ENCODE measurements at regions not wholly inside any gene's neighbourhood (a gene's known extent, or its start where the extent isn't known, plus 50 kb on each side); places are given as distances from the start of the nearest gene placed in this dataset.

- Histone ChIP-seq H3K27me3 (ENCODE audit: control insufficient read depth in 2 of 2, insufficient read depth in 2 of 2, low read length in 2 of 2) (no peaks in the 10 kb centered on the region), H3K9ac (ENCODE audit: insufficient read depth in 1 of 2, low read depth in 2 of 2, low read length in 2 of 2) (no peak overlapping the region), H3K36me3 (ENCODE audit: control insufficient read depth, insufficient read depth, low read length) (no peaks in the 10 kb centered on the region), H3K79me2 (ENCODE audit: control insufficient read depth, insufficient read depth, low read length) (no peaks in the 10 kb centered on the region), H2AFZ (ENCODE audit: low read depth, low read length) (no peak overlapping the region), H3K4me3 (no peak overlapping the region), H3K4me1 (replicated peaks in 1 of 2; ENCODE audit: control insufficient read depth in 2 of 2, insufficient read depth in 2 of 2, low read length in 2 of 2) (no peaks in the 10 kb centered on the region), H3K4me2 (ENCODE audit: insufficient read depth, low read length) (no peak overlapping the region), H3K9me3 (replicated peaks; ENCODE audit: control insufficient read depth, insufficient read depth, low read depth, low read length) (no peaks in the 10 kb centered on the region), H3K9me1 (ENCODE audit: control insufficient read depth, insufficient read depth, low read length) (no peaks in the 10 kb centered on the region), H3K27ac (ENCODE audit: extremely low read depth, low read depth, low read length) (no peak overlapping the region), H4K20me1 (replicated peaks; ENCODE audit: control insufficient read depth, insufficient read depth, low read length) (no peaks in the 10 kb centered on the region)
- FAIRE-seq (no peak), ATAC-seq (no peak), DNase-seq (ENCODE audit: extremely low read depth in 1 of 4, low spot score in 3 of 4) (no peak)
- no TSS peak for BruUV-seq (replicated peaks)
- ChIA-PET CTCF (ENCODE audit: low intra/inter-chr PET ratio) (no interaction called here), POLR2A (no interaction called here)
- no peak for TF ChIP-seq MXI1 (IDR thresholded peaks at IDR 0.05; ENCODE audit: low read depth, low read length)
- no peak for TF ChIP-seq ELK1 (CRISPR knock-in tag; IDR thresholded peaks at IDR 0.05)
- in situ Hi-C loops (cut with MboI): no loop called here
- intact Hi-C loops (cut with micrococcal nuclease): no loop called here
- 0% methylated on average over 2 of the region's 2 CpGs for WGBS (ENCODE audit: insufficient coverage, low coverage, missing lambda C conversion rate)
Observed at GRCh38 chr10:31596765-31597164, 277.7 kb downstream of the ZEB1 start.

- no peak overlapping the region for H3K4me2 ChIP-seq (ENCODE audit: insufficient read depth, low read length)
- no TSS peak for BruUV-seq (replicated peaks)
Observed at GRCh38 chr10:31595992-31596391, 277.0 kb downstream of the ZEB1 start.

More at GRCh38 chr10:31595992-31596391, 277.0 kb downstream of the ZEB1 start:
- DNase-seq (ENCODE audit: extremely low read depth in 1 of 4, low spot score in 3 of 4) (no peak), FAIRE-seq (no peak), ATAC-seq (no peak)
- no peak overlapping the region for H3K9ac ChIP-seq (ENCODE audit: insufficient read depth in 1 of 2, low read depth in 2 of 2, low read length in 2 of 2)
- 0% methylated on average over 3 of the region's 3 CpGs for WGBS (ENCODE audit: insufficient coverage, low coverage, missing lambda C conversion rate)
- no peaks in the 10 kb centered on the region for H4K20me1 ChIP-seq (replicated peaks; ENCODE audit: control insufficient read depth, insufficient read depth, low read length)
- no peak overlapping the region for H3K27ac ChIP-seq (ENCODE audit: extremely low read depth, low read depth, low read length)
- H2AFZ ChIP-seq (ENCODE audit: low read depth, low read length): no peak overlapping the region
- peak; percentile 16; the same call in 1 of the 2 replicates for TF ChIP-seq ZNF316 (IDR thresholded peaks at IDR 0.05)
- no peak for TF ChIP-seq HDAC6 (IDR thresholded peaks at IDR 0.05; ENCODE audit: low read depth, low read length)
- 0 out of 2 replicates have a peak, but pooled peaks have one; percentile 7 for TF ChIP-seq C11orf30 (IDR thresholded peaks at IDR 0.05; ENCODE audit: low read depth)
- no peaks in the 10 kb centered on the region for H3K4me1 ChIP-seq (replicated peaks in 1 of 2; ENCODE audit: control insufficient read depth in 2 of 2, insufficient read depth in 2 of 2, low read length in 2 of 2)
- H3K9me3 ChIP-seq (replicated peaks; ENCODE audit: control insufficient read depth, insufficient read depth, low read depth, low read length): no peaks in the 10 kb centered on the region
- H3K79me2 ChIP-seq (ENCODE audit: control insufficient read depth, insufficient read depth, low read length): no peaks in the 10 kb centered on the region
- H3K36me3 ChIP-seq (ENCODE audit: control insufficient read depth, insufficient read depth, low read length): no peaks in the 10 kb centered on the region
- no peaks in the 10 kb centered on the region for H3K9me1 ChIP-seq (ENCODE audit: control insufficient read depth, insufficient read depth, low read length)
- intact Hi-C loops (cut with micrococcal nuclease) (no loop called here), in situ Hi-C loops (cut with MboI) (no loop called here)
- H3K4me3 ChIP-seq: no peak overlapping the region
- POLR2A ChIA-PET: no interaction called here
- CTCF ChIA-PET (ENCODE audit: low intra/inter-chr PET ratio): no interaction called here
- no peaks in the 10 kb centered on the region for H3K27me3 ChIP-seq (ENCODE audit: control insufficient read depth in 2 of 2, insufficient read depth in 2 of 2, low read length in 2 of 2)
